ENCODE measurements at regions not wholly inside any gene's neighbourhood (a gene's known extent, or its start where the extent isn't known, plus 50 kb on each side); places are given as distances from the start of the nearest gene placed in this dataset.

GRCh38 chr6:53413326-53413725 lies 64.6 kb upstream of the ELOVL5 start:
- DNase-seq = no peak

DNA sequence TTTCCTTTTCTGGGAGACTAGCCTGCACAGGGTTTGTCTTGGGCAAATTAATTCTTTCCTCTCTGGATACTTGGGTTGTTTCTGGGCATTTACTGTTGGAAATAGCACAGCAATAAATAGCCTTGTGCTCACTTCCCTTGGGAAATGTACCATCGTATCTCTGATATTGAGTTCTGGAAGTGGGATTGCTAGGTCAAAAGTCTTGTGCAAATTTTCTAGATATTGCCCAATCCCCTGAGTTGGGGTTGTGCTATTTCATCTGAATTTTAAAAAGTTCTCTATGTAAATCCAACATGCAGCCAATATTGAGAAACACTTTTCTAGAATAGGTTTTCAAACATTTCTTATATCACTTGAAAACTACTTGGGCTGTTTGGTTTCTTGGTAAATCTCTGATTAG lies 64.0 kb upstream of the ELOVL5 start:
- DNase-seq = no peak

DNA sequence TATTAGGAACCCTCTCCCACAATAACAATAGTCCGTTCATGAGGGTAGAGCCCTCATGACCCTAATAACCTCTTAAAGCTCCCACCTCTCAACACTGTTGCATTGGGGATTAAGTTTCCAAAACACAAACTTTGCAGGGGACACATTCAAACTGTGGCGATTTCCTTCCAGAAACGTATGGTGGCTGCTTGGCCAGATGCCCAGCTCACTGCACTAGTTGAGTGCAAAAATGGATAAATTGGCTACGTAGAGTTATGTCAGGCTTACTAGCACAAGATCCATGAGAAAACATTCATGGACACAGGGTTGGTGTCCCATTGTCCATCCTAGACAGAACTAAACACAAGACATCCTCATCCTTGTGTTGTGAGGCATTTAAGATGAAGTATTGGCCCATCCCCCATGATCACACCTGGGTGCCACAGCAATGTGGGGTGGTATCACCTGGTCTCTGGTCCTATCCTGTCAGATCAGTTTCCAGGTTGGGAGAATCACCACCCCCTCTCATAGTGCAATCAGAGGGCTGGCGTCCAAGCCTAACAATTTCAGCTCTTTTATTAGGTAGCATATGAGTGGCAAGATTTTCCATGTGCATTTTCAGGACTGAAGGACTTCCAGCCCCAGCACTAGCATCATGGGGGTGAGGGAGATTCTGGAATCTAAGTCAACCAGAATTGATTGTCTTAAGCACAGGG lies 63.4 kb upstream of the ELOVL5 start:
- no peak for DNase-seq

GRCh38 chr6:53411451-53411850 lies 62.7 kb upstream of the ELOVL5 start:
- peak; percentile 22 for DNase-seq

- peak; percentile 34 for DNase-seq
Measured at GRCh38 chr6:53410508-53411258, 61.9 kb upstream of the ELOVL5 start.

DNA sequence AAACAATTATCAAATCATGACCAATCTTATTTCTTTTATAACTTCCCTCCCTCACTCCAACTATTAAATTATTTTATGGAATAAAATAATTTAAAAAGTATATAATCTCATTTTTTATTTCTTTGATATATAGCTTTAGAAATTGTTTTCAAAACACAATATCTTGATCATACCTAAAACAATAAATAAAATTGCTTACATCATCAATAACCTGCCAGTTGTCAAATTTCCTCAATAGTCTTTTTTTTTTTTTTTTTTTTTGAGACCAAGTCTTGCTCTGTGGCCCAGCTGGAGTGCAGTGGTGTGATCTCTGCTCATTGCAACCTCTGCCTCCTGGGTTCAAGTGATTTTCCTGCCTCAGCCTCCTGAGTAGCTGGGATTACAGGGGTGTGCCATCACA lies 60.1 kb upstream of the ELOVL5 start:
- no peak for DNase-seq

DNA sequence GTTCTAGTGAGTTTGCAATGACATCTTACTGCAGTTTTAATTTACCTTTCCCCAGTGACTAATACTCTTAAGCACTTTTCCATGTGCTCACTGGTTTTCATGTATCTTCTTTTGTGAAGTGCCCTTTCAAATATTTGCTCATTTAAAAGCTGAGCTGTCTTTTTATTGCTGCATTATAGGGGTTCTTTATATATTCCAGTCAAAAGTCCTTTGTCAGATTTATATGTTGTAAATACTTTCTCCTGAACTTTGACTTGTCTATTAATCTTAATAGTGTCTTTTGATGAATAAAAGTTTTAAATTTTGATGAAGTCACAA lies 50.2 kb upstream of the ELOVL5 start:
- DNase-seq = no peak

GRCh38 chr6:53398247-53399026 lies 49.7 kb upstream of the ELOVL5 start:
- no peak for DNase-seq
